Ovary (tissue), 3 donors: ENCODE measurements at regions not wholly inside any gene's neighbourhood (a gene's known extent, or its start where the extent isn't known, plus 50 kb on each side); places are given as distances from the start of the nearest gene placed in this dataset.

Source experiments
- POLR2A ChIP-seq: fragments of 450-650 bp; IDR thresholded peaks from one replicate; pipeline ENCODE4 v1.6.1; 2017; ENCODE audit warnings: antibody characterized with exemption, mild to moderate bottlenecking, moderate library complexity
- TF ChIP-seq, protein P1 (sequence below), 3 donors: fragments of 450-650 bp in 2 of 3; fragments of 200-600 bp in 1 of 3; IDR thresholded peaks; one replicate each; pipeline versions ENCODE4 v1.5.1 to v1.8.0; 2016 to 2022; ENCODE audit warnings: antibody characterized with exemption in 3 of 3, mild to moderate bottlenecking in 1 of 3
- donor health status: DM: no; HTN: no; CAD: no.

DNA sequence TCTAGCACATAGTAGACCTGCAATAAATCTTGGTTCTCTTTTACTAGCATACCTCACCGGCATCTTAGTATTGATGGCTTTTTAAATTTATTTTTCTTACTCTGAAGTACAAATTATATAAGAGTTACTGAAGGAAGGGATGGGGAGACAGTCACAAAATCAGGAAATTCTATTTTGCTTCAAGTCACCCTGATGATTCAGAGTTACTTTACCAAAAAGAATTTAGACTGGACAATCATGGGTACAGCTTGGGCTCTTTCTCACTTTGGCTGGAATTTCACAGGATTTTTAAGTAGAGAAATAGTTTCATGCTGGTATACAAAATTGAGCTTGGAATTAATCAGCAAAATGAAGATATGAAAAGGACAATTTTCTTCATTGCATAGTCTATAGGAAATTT lies 919.2 kb downstream of the METTL15 start:
- no peak for TF ChIP-seq POLR2A
- TF ChIP-seq, protein P1, sequence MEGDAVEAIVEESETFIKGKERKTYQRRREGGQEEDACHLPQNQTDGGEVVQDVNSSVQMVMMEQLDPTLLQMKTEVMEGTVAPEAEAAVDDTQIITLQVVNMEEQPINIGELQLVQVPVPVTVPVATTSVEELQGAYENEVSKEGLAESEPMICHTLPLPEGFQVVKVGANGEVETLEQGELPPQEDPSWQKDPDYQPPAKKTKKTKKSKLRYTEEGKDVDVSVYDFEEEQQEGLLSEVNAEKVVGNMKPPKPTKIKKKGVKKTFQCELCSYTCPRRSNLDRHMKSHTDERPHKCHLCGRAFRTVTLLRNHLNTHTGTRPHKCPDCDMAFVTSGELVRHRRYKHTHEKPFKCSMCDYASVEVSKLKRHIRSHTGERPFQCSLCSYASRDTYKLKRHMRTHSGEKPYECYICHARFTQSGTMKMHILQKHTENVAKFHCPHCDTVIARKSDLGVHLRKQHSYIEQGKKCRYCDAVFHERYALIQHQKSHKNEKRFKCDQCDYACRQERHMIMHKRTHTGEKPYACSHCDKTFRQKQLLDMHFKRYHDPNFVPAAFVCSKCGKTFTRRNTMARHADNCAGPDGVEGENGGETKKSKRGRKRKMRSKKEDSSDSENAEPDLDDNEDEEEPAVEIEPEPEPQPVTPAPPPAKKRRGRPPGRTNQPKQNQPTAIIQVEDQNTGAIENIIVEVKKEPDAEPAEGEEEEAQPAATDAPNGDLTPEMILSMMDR (IDR thresholded peaks at IDR 0.05): no peak
